SK-N-SH (cell line): ENCODE measurements at regions not wholly inside any gene's neighbourhood (a gene's known extent, or its start where the extent isn't known, plus 50 kb on each side); places are given as distances from the start of the nearest gene placed in this dataset.

ENCODE experiments used
- CTCF ChIA-PET: fragments of 300-600, 350-600 bp; formaldehyde crosslinking; extraction: SDS; loops from one replicate; lab custom pipeline; 2021; lab: Yijun Ruan, JAX
- POLR2A ChIA-PET: fragments of 350-600 bp; sonication (Branson Sonifier 250); formaldehyde crosslinking; extraction: SDS; loops from one replicate; lab custom pipeline; 2020; ENCODE audit warnings: antibody characterized with exemption, inconsistent platforms; lab: Yijun Ruan, JAX
- DNase-seq: peaks from one replicate; pipeline ENCODE4 v3.0.0; 2012
- H2AFZ ChIP-seq: fragments of 200-600 bp; sonication (generic); 2 replicates; pipeline ENCODE4 v1.8.1; 2016; ENCODE audit warnings: antibody characterized with exemption, mild to moderate bottlenecking, low read depth
- H3F3A ChIP-seq: fragments of 200-600 bp; sonication (generic); replicated peaks from 2 replicates; pipeline ENCODE3; 2016; ENCODE audit warnings: antibody characterized with exemption, mild to moderate bottlenecking; ENCODE audit not compliant: insufficient read depth
- H3K27ac ChIP-seq, 2 experiments: fragments of 200-500 bp in 1 of 2; fragments of 200-600 bp in 1 of 2; sonication (Bioruptor generic) in 1 of 2; sonication (generic), shearing (Covaris generic) in 1 of 2; 2 replicates each; pipeline versions ENCODE4 v1.5.1 to v1.6.1; 2014 to 2016; ENCODE audit warnings: low read depth in 2 of 2, inconsistent platforms in 1 of 2, low read length in 1 of 2, mild to moderate bottlenecking in 1 of 2, mixed read lengths in 1 of 2
- H3K27me3 ChIP-seq: fragments of 200-600 bp; sonication (generic), shearing (Covaris generic); 2 replicates; pipeline ENCODE4 v1.6.1; 2016; ENCODE audit warnings: mixed run types; ENCODE audit not compliant: insufficient read depth
- H3K36me3 ChIP-seq, 2 experiments: fragments of 200-500 bp in 1 of 2; fragments of 200-600 bp in 1 of 2; sonication (Bioruptor generic) in 1 of 2; sonication (generic) in 1 of 2; replicated peaks in 1 of 2; 2 replicates each; pipeline versions ENCODE3 to v1.5.1; 2014 to 2016; ENCODE audit warnings: low read length in 1 of 2, mild to moderate bottlenecking in 1 of 2; ENCODE audit not compliant: insufficient read depth in 2 of 2, control insufficient read depth in 1 of 2
- H3K4me1 ChIP-seq, 2 experiments: fragments of 200-500 bp in 1 of 2; fragments of 200-600 bp in 1 of 2; sonication (Bioruptor generic) in 1 of 2; sonication (generic), shearing (Covaris generic) in 1 of 2; 2 replicates each; pipeline versions ENCODE4 v1.5.1 to v1.6.1; 2014 to 2016; ENCODE audit warnings: low read depth in 1 of 2, low read length in 1 of 2, mixed run types in 1 of 2; ENCODE audit not compliant: insufficient read depth in 2 of 2, control insufficient read depth in 1 of 2
- H3K4me2 ChIP-seq: fragments of 200-600 bp; sonication (generic), shearing (Covaris generic); 2 replicates; pipeline ENCODE4 v1.6.1; 2017; ENCODE audit warnings: mixed run types
- H3K4me3 ChIP-seq, 2 experiments: fragments of 200-500 bp in 1 of 2; fragments of 200-600 bp in 1 of 2; sonication (Bioruptor generic) in 1 of 2; sonication (generic), shearing (Covaris generic) in 1 of 2; 2 replicates each; pipeline versions ENCODE4 v1.5.1 to v1.8.1; 2014 to 2016; ENCODE audit warnings: low read depth in 2 of 2, inconsistent platforms in 1 of 2, low read length in 1 of 2, mild to moderate bottlenecking in 1 of 2, mixed read lengths in 1 of 2, moderate library complexity in 1 of 2
- H3K79me2 ChIP-seq: fragments of 200-600 bp; sonication (generic); 2 replicates; pipeline ENCODE4 v1.8.1; 2017; ENCODE audit warnings: mild to moderate bottlenecking; ENCODE audit not compliant: insufficient read depth
- H3K9ac ChIP-seq: fragments of 200-600 bp; sonication (generic); 2 replicates; pipeline ENCODE4 v1.6.1; 2017; ENCODE audit warnings: mixed run types
- H3K9me2 ChIP-seq: fragments of 200-600 bp; sonication (generic); 2 replicates; pipeline ENCODE4 v1.6.1; 2017; ENCODE audit warnings: mixed run types
- H3K9me3 ChIP-seq: fragments of 200-600 bp; sonication (generic); 2 replicates; pipeline ENCODE4 v1.6.1; 2017; ENCODE audit warnings: mixed run types, mild to moderate bottlenecking, moderate library complexity
- H4K20me1 ChIP-seq: fragments of 200-600 bp; sonication (generic); 2 replicates; pipeline ENCODE4 v1.6.1; 2017; ENCODE audit warnings: mild to moderate bottlenecking, mixed run types; ENCODE audit not compliant: insufficient read depth
- CHD2 ChIP-seq: fragments of 150-350 bp; IDR thresholded peaks from 2 replicates; pipeline ENCODE4 v1.6.1; 2018; ENCODE audit warnings: low read length; ENCODE audit not compliant: partially characterized antibody
- EP300 ChIP-seq, 2 experiments: IDR thresholded peaks; 2 replicates each; pipeline versions ENCODE4 v1.4.0 to v1.6.1; 2012; ENCODE audit warnings: borderline replicate concordance in 1 of 2, low read depth in 1 of 2, low read length in 1 of 2
- FOSL2 ChIP-seq: IDR thresholded peaks from 2 replicates; pipeline ENCODE4 v1.4.0; 2012; ENCODE audit warnings: low read depth, mild to moderate bottlenecking, moderate library complexity, borderline replicate concordance
- FOXJ3 ChIP-seq: sonication (generic); formaldehyde crosslinking; IDR thresholded peaks from 2 replicates; pipeline ENCODE4 v1.5.1; 2020; ENCODE audit warnings: mild to moderate bottlenecking, missing genetic modification reagents
- GABPA ChIP-seq: IDR thresholded peaks from 2 replicates; pipeline ENCODE4 v1.4.0; 2012; ENCODE audit warnings: low read depth, mild to moderate bottlenecking
- POLR2AphosphoS5 ChIP-seq: IDR thresholded peaks from 2 replicates; pipeline ENCODE4 v1.6.1; 2012; ENCODE audit warnings: low read depth, low read length
- RFX5 ChIP-seq: IDR thresholded peaks from 2 replicates; pipeline ENCODE4 v1.6.1; 2012; ENCODE audit warnings: mild to moderate bottlenecking, improper control_type of control experiment, low read length
- SMC3 ChIP-seq: IDR thresholded peaks from 2 replicates; pipeline ENCODE4 v1.6.1; 2012; ENCODE audit warnings: low read depth, low read length, improper control_type of control experiment
- TCF12 ChIP-seq: IDR thresholded peaks from 2 replicates; pipeline ENCODE4 v1.4.0; 2012
- USF2 ChIP-seq: fragments of 150-350 bp; IDR thresholded peaks from 2 replicates; pipeline ENCODE4 v1.6.1; 2017; ENCODE audit warnings: antibody characterized with exemption, low read length, low read depth, borderline replicate concordance
- ZBTB33 ChIP-seq: IDR thresholded peaks from 2 replicates; pipeline ENCODE4 v1.4.0; 2012; ENCODE audit warnings: low read depth, borderline replicate concordance
- WGBS: methylation state at CpG from one replicate; pipeline ENCODE4 v1.1.6; 2017; ENCODE audit warnings: low lambda C conversion rate; 5-methylcytosine and 5-hydroxymethylcytosine counted together
- TF ChIP-seq, protein P1 (sequence below): fragments of 200-600 bp; sonication (generic); IDR thresholded peaks from 2 replicates; pipeline ENCODE4 v1.6.1; 2017; ENCODE audit warnings: antibody characterized with exemption, mild to moderate bottlenecking, moderate library complexity

GRCh38 chr3:139222100-139222657 lies 121.6 kb upstream of the MRPS22 start:
- Histone ChIP-seq H3K4me2 (no peak overlapping the region), H3K9me3 (no peaks in the 10 kb centered on the region), H2AFZ (no peak overlapping the region), H3K9ac (no peak overlapping the region), H3K27me3 (no peaks in the 10 kb centered on the region; the same call in 1 of the 2 replicates), H3K4me3 (no peak overlapping the region), H3F3A (no peaks in the 10 kb centered on the region), H3K27ac (no peak overlapping the region), H4K20me1 (no peaks in the 10 kb centered on the region), H3K79me2 (no peaks in the 10 kb centered on the region), H3K4me1 (peaks cover 0 to 16% of the 10 kb centered on the region in 2 experiments; a peak in 1 of 4 replicates), H3K36me3 (no peaks in the 10 kb centered on the region), H3K9me2 (no peaks in the 10 kb centered on the region)
- 72% methylated on average over 3 of the region's 8 CpGs for WGBS
- POLR2A ChIA-PET = no interaction called here
- CTCF ChIA-PET = no interaction called here
- TF ChIP-seq SMC3 = no peak
- TF ChIP-seq, protein P1, sequence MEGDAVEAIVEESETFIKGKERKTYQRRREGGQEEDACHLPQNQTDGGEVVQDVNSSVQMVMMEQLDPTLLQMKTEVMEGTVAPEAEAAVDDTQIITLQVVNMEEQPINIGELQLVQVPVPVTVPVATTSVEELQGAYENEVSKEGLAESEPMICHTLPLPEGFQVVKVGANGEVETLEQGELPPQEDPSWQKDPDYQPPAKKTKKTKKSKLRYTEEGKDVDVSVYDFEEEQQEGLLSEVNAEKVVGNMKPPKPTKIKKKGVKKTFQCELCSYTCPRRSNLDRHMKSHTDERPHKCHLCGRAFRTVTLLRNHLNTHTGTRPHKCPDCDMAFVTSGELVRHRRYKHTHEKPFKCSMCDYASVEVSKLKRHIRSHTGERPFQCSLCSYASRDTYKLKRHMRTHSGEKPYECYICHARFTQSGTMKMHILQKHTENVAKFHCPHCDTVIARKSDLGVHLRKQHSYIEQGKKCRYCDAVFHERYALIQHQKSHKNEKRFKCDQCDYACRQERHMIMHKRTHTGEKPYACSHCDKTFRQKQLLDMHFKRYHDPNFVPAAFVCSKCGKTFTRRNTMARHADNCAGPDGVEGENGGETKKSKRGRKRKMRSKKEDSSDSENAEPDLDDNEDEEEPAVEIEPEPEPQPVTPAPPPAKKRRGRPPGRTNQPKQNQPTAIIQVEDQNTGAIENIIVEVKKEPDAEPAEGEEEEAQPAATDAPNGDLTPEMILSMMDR = no peak
- TF ChIP-seq POLR2AphosphoS5 = no peak
- DNase-seq = no peak

- no peaks in the 10 kb centered on the region for H3F3A ChIP-seq
- H3K4me1 ChIP-seq = peaks cover 0 to 21% of the 10 kb centered on the region in 2 experiments; a peak in 1 of 4 replicates
- no peak for DNase-seq
- H3K9me3 ChIP-seq = no peaks in the 10 kb centered on the region
- ChIA-PET POLR2A (no interaction called here), CTCF (interaction anchor here (1.2 to 2.1 kb wide), 3 partner anchors 114 to 310 kb away, joined by 4 to 11 read pairs (median 6); no protein-coding TSS in a partner anchor)
- H3K27ac ChIP-seq = no peak overlapping the region
- no peaks in the 10 kb centered on the region for H3K79me2 ChIP-seq
- no peaks in the 10 kb centered on the region for H3K36me3 ChIP-seq
- H2AFZ ChIP-seq = no peak overlapping the region
- H3K9me2 ChIP-seq = no peaks in the 10 kb centered on the region
- WGBS = 43% methylated on average over 2 of the region's 4 CpGs
- no peaks in the 10 kb centered on the region for H3K27me3 ChIP-seq
- H3K9ac ChIP-seq = no peak overlapping the region
- no peak for TF ChIP-seq EP300 (IDR thresholded peaks at IDR 0.05; ENCODE audit: borderline replicate concordance in 1 of 2, low read depth in 1 of 2, low read length in 1 of 2)
- TF ChIP-seq FOSL2 = no peak
- TF ChIP-seq CHD2 = no peak
- TF ChIP-seq FOXJ3 (CRISPR knock-in tag) = no peak
- TF ChIP-seq, protein P1 = no peak
- no peak for TF ChIP-seq SMC3
- no peak for TF ChIP-seq TCF12
- no peak for TF ChIP-seq GABPA
- no peak for TF ChIP-seq RFX5
- no peak for TF ChIP-seq USF2
- TF ChIP-seq ZBTB33 = no peak
- H4K20me1 ChIP-seq = no peaks in the 10 kb centered on the region
- H3K4me2 ChIP-seq = no peak overlapping the region
- H3K4me3 ChIP-seq = no peak overlapping the region
These were observed 118.3 kb upstream of the MRPS22 start for GRCh38 chr3:139225548-139225947.
